Mesendoderm (in vitro differentiated cells): ENCODE measurements at regions not wholly inside any gene's neighbourhood (a gene's known extent, or its start where the extent isn't known, plus 50 kb on each side); places are given as distances from the start of the nearest gene placed in this dataset.

ENCODE experiments used
- DNase-seq: peaks from one replicate; pipeline ENCODE4 v3.0.0; 2013
- H2AK5ac ChIP-seq: 2 replicates; pipeline ENCODE4 v1.6.1; 2013; ENCODE audit warnings: low read length, inconsistent platforms
- H2BK120ac ChIP-seq: 2 replicates; pipeline ENCODE4 v1.6.1; 2013; ENCODE audit warnings: low read depth, mild to moderate bottlenecking, low read length, moderate library complexity, mixed read lengths
- H2BK15ac ChIP-seq: replicated peaks from 2 replicates; pipeline ENCODE4 v1.6.1; 2013; ENCODE audit warnings: low read depth, mild to moderate bottlenecking, moderate library complexity
- H2BK5ac ChIP-seq: 2 replicates; pipeline ENCODE4 v1.6.1; 2013; ENCODE audit warnings: low read length, inconsistent platforms
- H3K18ac ChIP-seq: 2 replicates; pipeline ENCODE4 v1.6.1; 2013; ENCODE audit warnings: mild to moderate bottlenecking, low read length, mixed read lengths
- H3K23ac ChIP-seq: one replicate; pipeline ENCODE4 v1.6.1; 2013; ENCODE audit warnings: low read length
- H3K27ac ChIP-seq: 2 replicates; pipeline ENCODE4 v1.5.1; 2013; ENCODE audit warnings: low read depth, mild to moderate bottlenecking, inconsistent platforms, low read length, moderate library complexity
- H3K27me3 ChIP-seq: 2 replicates; pipeline ENCODE4 v1.6.1; 2013; ENCODE audit warnings: low read length, control low read depth, mild to moderate bottlenecking, inconsistent platforms; ENCODE audit not compliant: insufficient read depth, poor library complexity
- H3K36me3 ChIP-seq: 2 replicates; pipeline ENCODE4 v1.6.1; 2013; ENCODE audit warnings: low read length, inconsistent platforms; ENCODE audit not compliant: control insufficient read depth, insufficient read depth
- H3K4ac ChIP-seq: one replicate; pipeline ENCODE4 v1.6.1; 2013; ENCODE audit warnings: low read depth, mild to moderate bottlenecking, low read length, moderate library complexity
- H3K4me1 ChIP-seq: 2 replicates; pipeline ENCODE4 v1.6.1; 2013; ENCODE audit warnings: low read depth, low read length, inconsistent platforms; ENCODE audit not compliant: control insufficient read depth
- H3K4me2 ChIP-seq: 2 replicates; pipeline ENCODE4 v1.6.1; 2013; ENCODE audit warnings: low read length
- H3K4me3 ChIP-seq: 2 replicates; pipeline ENCODE4 v1.5.1; 2013; ENCODE audit warnings: mild to moderate bottlenecking, low read length
- H3K56ac ChIP-seq: one replicate; pipeline ENCODE4 v1.6.1; 2013; ENCODE audit warnings: low read length
- H3K79me1 ChIP-seq: 2 replicates; pipeline ENCODE4 v1.6.1; 2013; ENCODE audit warnings: low read length, inconsistent platforms
- H3K79me2 ChIP-seq: 2 replicates; pipeline ENCODE4 v1.6.1; 2013; ENCODE audit warnings: mild to moderate bottlenecking, low read length; ENCODE audit not compliant: control insufficient read depth, insufficient read depth
- H3K9ac ChIP-seq: 2 replicates; pipeline ENCODE4 v1.6.1; 2013; ENCODE audit warnings: low read length, inconsistent platforms
- H4K5ac ChIP-seq: one replicate; pipeline ENCODE4 v1.6.1; 2013; ENCODE audit warnings: low read length
- H4K8ac ChIP-seq: one replicate; pipeline ENCODE4 v1.6.1; 2013; ENCODE audit warnings: low read depth, mild to moderate bottlenecking, control low read depth, low read length, moderate library complexity
- WGBS: extraction: QIAGEN DNeasy Blood & Tissue Kit; methylation state at CpG from one replicate; pipeline ENCODE4 v1.1.7; 2013; ENCODE audit warnings: low lambda C conversion rate, missing lambda C conversion rate; ENCODE audit not compliant: insufficient coverage; ENCODE audit errors: extremely low coverage; 5-methylcytosine and 5-hydroxymethylcytosine counted together

DNA sequence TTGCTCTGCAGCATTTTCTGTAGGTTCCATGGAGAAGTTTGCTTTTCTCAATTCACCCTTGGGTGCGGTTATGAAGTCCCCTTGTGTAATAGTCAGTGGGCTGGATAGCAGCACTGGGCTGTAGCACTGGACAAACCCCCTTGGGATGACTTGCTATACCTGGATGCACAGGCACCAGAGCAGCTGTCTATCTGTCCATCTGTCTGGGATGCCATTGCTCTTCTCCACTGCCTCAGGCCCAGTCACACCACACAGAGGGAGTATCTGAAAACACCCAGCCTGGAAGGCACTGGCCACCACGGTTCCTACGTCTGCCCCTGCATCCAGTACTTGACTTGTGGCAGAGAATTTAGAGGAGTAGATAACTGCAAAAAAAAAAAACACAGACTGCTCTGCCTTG, 254.5 kb downstream of the TFCP2L1 start:
- DNase-seq: no peak
- no peaks in the 10 kb centered on the region for H3K27me3 ChIP-seq
- no peak overlapping the region for H3K56ac ChIP-seq

DNA sequence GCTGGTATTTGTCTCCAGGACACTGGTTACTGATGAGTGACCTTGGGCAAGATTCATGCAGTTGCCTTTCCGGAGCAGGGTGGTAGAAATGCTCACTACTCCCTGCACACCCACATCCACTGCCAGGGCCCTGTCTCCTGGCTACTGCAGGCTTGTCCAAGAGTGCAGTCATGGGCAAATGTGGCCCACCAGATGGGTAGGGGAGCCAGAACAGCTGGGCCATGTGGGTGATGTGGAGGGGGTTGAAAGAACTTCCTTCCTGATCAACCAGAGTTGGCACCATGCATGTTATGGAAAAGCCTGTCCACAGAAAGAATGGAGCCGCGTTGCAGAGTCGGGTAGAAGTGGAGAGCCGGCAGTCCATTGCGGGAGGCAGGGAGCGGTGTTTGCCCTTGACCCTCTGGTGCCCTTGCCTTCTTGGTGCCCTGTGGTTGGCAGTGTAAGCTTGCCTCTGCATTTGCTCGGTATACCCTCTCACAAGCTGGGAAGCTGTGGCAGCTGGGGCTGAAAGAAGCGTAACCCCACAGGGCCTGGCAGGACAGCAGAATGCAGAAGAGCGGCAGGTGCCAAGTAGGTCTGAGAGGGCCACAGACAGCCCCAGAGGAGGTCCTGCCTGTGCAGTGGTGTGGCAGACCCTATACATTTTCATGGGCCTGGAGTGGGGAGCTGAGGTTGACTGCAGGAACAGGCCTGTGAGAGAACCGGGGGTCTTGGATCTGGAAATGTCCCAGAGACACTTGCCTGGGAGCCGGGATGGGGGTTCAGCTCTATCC, 253.2 kb downstream of the TFCP2L1 start:
- Histone ChIP-seq H3K4ac (no peak overlapping the region), H2BK120ac (no peak overlapping the region), H3K4me2 (no peak overlapping the region), H2BK5ac (no peak overlapping the region), H3K4me3 (no peak overlapping the region), H3K56ac (no peak overlapping the region), H3K18ac (no peak overlapping the region), H3K27me3 (no peaks in the 10 kb centered on the region), H3K27ac (no peak overlapping the region), H3K36me3 (no peaks in the 10 kb centered on the region), H2BK15ac (no peak overlapping the region), H3K79me2 (no peaks in the 10 kb centered on the region), H4K8ac (no peak overlapping the region), H3K23ac (no peak overlapping the region), H3K4me1 (no peaks in the 10 kb centered on the region), H4K5ac (no peak overlapping the region), H3K9ac (no peak overlapping the region), H3K79me1 (no peaks in the 10 kb centered on the region), H2AK5ac (no peak overlapping the region)
- no CpG with 5 or more reads among the region's 12 CpGs for WGBS
- DNase-seq: no peak

More for the DNA sequence above, 254.5 kb downstream of the TFCP2L1 start:
- Histone ChIP-seq H3K9ac (no peak overlapping the region), H4K8ac (no peak overlapping the region), H4K5ac (no peak overlapping the region), H3K79me2 (no peaks in the 10 kb centered on the region), H2BK15ac (no peak overlapping the region), H3K27ac (no peak overlapping the region), H2BK5ac (no peak overlapping the region), H3K79me1 (no peaks in the 10 kb centered on the region), H3K18ac (no peak overlapping the region), H3K4me3 (no peak overlapping the region), H2BK120ac (no peak overlapping the region), H3K36me3 (no peaks in the 10 kb centered on the region), H3K4me2 (no peak overlapping the region), H3K23ac (no peak overlapping the region), H2AK5ac (no peak overlapping the region), H3K4ac (no peak overlapping the region), H3K4me1 (no peaks in the 10 kb centered on the region)
- WGBS: no CpG with 5 or more reads among the region's 3 CpGs

DNA sequence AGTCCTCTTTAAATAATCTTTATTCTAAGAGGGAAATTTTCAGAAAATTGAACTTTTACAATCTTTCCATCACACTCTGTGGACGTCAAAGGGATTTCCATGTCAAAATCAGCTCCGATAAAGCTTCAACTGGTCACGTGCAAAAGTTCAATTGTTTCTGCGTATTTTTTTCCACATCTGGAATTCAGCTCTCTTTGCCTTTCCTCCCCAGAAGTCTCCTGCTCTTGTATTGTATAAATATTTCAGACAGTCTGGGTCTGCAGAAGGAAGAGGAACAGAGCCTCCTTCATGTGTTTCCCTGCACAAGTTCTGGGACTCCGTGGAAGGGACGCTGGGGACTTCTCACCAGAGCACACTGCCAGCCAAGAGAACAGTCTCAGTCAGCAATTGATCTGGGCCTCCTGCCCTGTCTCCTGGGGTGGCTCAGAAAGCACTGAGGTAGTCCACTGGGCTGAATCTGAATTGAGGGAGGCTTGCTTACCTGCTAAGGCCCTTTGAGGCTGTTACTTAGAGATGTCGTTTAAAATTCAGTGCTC, 251.5 kb downstream of the TFCP2L1 start:
- Histone ChIP-seq H3K27me3 (no peaks in the 10 kb centered on the region), H4K8ac (no peak overlapping the region), H3K18ac (no peak overlapping the region), H3K4me2 (no peak overlapping the region), H2BK5ac (no peak overlapping the region), H3K23ac (no peak overlapping the region), H3K79me2 (no peaks in the 10 kb centered on the region), H3K4me3 (no peak overlapping the region), H3K9ac (no peak overlapping the region), H2BK120ac (no peak overlapping the region), H3K36me3 (no peaks in the 10 kb centered on the region), H2BK15ac (no peak overlapping the region), H3K4ac (no peak overlapping the region), H3K79me1 (no peaks in the 10 kb centered on the region), H3K4me1 (no peaks in the 10 kb centered on the region), H2AK5ac (no peak overlapping the region), H4K5ac (no peak overlapping the region), H3K56ac (no peak overlapping the region), H3K27ac (no peak overlapping the region)
- DNase-seq: no peak
- WGBS: no CpG with 5 or more reads among the region's 7 CpGs

DNA sequence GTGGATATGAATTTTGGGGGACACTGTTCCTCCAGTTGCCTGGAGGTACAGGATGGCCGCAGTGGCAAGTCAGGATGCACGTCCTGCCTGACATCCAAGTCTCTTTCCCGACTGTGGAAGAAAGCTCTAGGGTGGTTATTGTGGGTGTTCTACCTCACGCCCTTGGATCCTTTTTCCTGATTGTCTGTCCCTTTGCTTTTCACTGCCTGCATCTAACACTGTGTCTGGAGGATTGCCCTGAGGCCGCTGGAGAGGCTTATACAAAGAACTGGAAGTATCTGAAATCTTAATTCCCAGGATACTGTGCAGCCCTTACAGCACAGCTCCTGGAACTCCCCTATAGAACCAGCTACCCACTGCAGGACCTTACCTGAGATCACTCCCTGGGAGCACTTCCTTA, 250.5 kb downstream of the TFCP2L1 start:
- DNase-seq: no peak
- Histone ChIP-seq H3K79me2 (no peaks in the 10 kb centered on the region), H3K18ac (no peak overlapping the region), H3K56ac (no peak overlapping the region), H4K5ac (no peak overlapping the region), H2BK5ac (no peak overlapping the region), H3K4ac (no peak overlapping the region), H2BK120ac (no peak overlapping the region), H3K27ac (no peak overlapping the region), H3K79me1 (no peaks in the 10 kb centered on the region), H3K4me3 (no peak overlapping the region), H2BK15ac (no peak overlapping the region), H3K4me1 (no peaks in the 10 kb centered on the region), H4K8ac (no peak overlapping the region), H3K36me3 (no peaks in the 10 kb centered on the region), H3K27me3 (no peaks in the 10 kb centered on the region), H3K23ac (no peak overlapping the region), H3K4me2 (no peak overlapping the region), H2AK5ac (no peak overlapping the region), H3K9ac (no peak overlapping the region)
- WGBS: no CpG with 5 or more reads among the region's 5 CpGs

DNA sequence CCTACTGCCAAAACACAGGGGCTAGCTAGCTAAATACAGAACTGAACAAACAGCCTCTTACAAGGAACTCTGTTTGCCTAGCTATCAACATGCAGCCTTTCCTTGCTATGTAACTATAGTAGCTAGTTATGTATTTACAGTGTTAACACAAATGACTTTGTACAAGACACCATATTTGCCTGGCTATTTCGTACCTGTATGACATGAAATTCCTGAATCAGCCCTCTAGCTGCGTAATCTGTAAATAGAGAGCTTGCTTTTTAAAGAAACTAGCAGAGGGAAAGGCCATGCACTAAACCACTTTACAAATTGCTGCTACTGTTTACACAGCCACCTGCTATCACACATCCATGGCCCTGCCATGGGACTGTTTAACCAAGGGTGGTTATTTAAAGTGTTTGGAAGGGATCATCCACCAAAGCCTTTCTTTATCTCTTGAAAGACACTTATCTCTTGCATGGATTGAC, 248.7 kb downstream of the TFCP2L1 start:
- Histone ChIP-seq H3K79me1 (no peaks in the 10 kb centered on the region), H3K36me3 (no peaks in the 10 kb centered on the region), H3K4me1 (no peaks in the 10 kb centered on the region), H3K27ac (no peak overlapping the region), H4K5ac (no peak overlapping the region), H3K56ac (no peak overlapping the region), H3K4ac (no peak overlapping the region), H3K4me3 (no peak overlapping the region), H3K27me3 (no peaks in the 10 kb centered on the region), H3K79me2 (no peaks in the 10 kb centered on the region), H2BK120ac (no peak overlapping the region), H2AK5ac (no peak overlapping the region), H4K8ac (no peak overlapping the region), H3K9ac (no peak overlapping the region), H3K23ac (no peak overlapping the region), H3K18ac (no peak overlapping the region), H2BK5ac (no peak overlapping the region), H2BK15ac (no peak overlapping the region), H3K4me2 (no peak overlapping the region)
- no CpG with 5 or more reads among the region's 2 CpGs for WGBS
- no peak for DNase-seq
